Putamen (tissue), 1 donor: ENCODE measurements at regions not wholly inside any gene's neighbourhood (a gene's known extent, or its start where the extent isn't known, plus 50 kb on each side); places are given as distances from the start of the nearest gene placed in this dataset.

Source experiments
- DNase-seq: peaks from one replicate; pipeline ENCODE4 v3.0.0-alpha.2; 2016; ENCODE audit warnings: low spot score

GRCh38 chr15:88403351-88403791 is 63.8 kb downstream of the MRPL46 start:
- no peak for DNase-seq

- peak; percentile 42 for DNase-seq
Observed at GRCh38 chr15:88401996-88402656, 65.1 kb downstream of the MRPL46 start.

GRCh38 chr15:88401251-88401995 is 65.8 kb downstream of the MRPL46 start:
- peak; percentile 58 for DNase-seq

DNA sequence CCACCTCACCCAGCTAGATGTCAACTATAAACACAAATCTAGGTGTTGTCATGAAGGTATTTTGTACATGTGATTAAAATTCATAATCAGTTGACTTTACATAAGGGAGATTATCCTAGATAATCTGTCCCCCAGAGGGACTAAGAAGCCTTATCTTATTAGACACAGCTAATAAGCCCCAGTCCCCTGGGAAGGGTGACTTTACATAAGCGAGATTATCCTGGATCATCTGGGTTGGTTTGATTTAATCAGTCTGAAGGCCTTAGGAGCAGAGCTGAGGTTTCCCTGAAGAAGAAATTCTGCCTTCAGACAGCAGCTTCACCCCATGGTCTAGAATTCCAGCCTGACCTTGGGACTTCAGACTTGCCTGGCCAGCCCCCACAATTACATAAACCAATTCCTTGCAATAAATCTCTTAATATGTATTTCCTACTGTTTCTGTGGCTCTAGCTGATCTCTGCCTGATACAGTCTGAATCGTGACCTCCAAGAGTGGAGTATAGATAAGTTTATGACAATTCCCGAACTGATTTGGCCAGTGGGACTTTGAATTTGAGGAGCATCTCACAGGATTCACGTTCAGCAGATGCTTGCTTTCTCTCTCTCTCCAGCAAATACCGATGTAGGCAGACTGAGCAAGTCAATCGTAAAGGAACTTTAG is 66.5 kb downstream of the MRPL46 start:
- no peak for DNase-seq

DNA sequence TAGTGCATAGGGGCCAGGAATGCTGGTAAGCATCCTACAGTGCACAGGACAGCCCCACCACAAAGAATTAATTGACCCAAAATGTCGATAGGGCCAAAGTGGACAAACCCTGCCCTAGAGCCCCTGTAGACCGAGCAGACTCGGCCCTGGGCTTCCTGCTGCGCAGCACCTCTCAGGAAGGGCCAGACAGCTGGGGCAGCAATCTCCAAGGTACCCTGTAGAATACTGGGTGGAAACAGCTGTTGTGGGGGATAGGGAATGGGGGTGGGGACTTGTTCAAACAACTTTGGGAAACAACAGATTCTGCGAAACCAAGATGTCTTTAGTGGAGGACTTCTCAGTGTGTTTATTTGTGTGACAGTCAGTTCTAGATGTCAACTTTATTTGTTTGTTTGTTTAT is 67.1 kb downstream of the MRPL46 start:
- DNase-seq: no peak

DNA sequence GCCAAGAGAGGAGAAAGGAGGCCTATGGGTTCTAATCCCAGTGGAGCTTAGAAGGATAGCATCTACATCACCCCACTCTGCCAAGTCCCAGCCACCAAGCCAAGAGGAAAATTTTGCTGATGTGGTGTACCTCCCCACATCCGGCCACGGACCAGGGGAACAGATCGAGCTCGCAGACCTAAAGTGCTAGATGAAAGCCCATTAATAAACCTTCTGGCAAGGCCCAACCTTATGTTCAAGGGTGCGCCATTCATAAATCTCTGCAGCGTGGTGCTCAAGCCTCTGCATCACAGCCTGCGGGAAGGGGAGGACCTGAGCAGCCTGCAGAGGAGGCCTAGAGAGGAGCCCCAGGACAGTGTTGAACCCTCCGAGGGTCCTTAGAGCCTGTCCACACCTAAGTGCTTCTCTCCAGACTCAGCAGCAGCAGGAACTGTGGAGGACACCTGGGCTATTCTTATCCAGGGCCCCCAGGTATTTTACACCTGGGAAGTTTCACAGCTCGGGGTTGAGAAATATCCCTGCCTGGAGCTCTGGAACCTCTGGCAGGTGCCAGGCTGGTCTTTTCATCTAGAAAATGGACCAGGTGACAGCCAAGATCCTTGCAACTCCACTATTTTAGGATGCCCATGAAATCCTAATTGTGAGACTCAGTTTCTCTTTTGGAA is 68.0 kb downstream of the MRPL46 start:
- DNase-seq: no peak

DNA sequence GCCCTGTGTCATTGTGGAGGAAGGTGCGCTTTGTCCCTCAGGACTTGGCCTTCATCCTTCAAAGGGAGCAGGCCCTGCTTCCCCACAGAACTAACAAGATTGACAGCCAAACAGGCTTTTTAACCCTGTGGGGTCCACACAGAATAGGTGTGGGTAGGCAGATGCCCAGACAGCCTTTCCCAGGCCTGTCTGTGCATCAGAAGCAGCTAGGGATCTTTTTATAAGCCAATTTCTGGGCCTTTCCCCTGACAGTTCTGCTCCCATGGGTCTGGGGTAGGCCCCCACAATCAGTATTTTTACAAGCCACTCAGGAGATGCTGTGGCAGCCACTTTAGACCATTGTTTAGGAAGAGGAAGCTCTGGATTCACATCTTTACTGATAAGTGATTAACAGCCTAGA is 69.2 kb downstream of the MRPL46 start:
- no peak for DNase-seq

GRCh38 chr15:88397506-88397905 is 69.7 kb downstream of the MRPL46 start:
- DNase-seq: no peak

DNA sequence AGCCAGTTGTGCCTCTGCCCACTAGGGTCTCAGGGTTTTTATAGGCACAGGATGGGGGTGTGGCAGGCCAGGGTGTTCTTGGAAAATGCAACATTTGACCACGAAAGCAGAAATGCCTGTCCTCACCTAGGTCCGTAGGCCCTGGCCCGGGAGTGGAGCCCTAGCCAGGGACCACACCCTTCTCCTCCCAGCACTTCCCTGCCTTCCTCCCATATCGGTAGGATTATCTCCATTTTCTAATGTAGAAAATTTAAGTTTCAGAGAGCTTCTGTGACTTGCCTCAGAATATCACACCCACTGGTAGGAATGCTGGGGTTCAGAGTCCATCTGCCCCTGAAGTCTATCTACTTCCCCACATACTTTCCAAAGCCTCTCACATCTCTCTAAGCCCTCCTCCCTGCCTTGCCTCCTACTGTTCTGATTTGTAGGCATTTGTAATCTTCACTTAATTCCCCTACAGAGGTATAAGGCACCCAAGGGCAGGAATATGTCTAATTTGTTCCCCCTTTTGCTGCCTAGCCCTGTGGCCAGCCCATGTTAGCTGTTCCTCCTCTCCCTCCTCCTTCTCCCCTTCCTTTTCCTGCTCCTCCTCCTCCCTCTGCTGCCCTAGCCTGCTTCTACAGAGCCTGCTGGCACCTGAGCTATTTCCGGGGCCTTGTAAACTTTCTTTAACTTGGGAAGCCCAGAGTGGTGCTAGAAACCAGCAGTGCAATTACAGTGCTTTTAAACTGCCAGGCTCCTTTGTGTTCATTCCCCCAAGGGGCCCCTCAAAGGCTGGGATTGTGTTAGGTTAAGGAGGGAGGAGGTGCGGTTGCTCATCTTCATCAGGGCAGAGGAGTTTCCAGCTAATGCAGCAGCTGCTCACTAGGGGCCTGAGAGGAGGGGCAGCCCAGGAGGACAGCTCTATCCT is 71.1 kb downstream of the MRPL46 start:
- no peak for DNase-seq

GRCh38 chr15:88395241-88395640 is 71.9 kb downstream of the MRPL46 start:
- no peak for DNase-seq

DNA sequence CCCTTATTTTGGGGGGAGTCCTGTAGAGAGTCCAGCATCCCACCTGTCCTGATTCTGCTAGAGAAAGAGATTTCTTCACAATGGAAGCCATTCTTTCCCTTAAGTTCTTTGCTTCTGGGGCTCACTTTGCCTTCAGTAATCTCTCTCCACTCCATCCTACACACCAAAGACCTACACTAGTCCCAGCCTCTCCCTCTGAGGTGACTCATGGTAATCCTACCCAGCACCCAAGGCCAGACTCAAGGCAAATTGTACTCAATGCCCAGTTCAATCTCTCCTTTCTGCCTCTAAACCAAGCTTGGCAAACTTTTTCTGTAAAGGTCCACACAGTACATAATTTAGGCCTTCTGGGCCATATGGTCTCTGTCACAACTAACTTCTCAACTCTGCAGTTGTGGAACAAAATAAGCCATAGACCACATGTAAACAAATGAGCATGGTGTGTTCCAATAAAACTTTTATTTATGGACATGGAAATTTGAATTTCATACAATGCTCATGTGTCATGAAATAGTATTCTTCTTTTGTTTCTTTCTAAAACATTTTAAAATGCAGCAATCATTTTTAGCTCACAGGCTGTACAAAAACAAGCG is 72.5 kb downstream of the MRPL46 start:
- DNase-seq: no peak

GRCh38 chr15:88393719-88394519 is 73.3 kb downstream of the MRPL46 start:
- DNase-seq: no peak

GRCh38 chr15:88391700-88392099 is 75.5 kb downstream of the MRPL46 start:
- DNase-seq: peak; percentile 69

DNA sequence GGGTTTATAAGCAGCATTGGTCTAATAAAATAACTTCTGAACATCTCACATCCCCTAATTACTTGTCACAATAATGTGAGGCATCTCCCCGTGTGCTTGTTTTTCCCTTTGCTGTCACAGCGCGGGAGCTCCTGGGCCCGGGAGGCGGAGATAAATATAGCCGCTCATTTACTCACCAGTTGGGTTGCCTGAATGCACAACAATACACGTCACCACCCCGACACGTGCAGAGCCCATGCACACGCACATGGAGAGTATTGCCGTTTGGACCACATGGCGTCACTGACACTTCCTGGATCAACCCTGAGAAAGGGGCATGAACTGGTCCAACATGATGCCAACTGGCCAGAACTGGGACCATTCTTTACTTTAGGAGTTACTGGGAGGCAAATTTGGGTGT is 76.2 kb downstream of the MRPL46 start:
- DNase-seq: no peak

DNA sequence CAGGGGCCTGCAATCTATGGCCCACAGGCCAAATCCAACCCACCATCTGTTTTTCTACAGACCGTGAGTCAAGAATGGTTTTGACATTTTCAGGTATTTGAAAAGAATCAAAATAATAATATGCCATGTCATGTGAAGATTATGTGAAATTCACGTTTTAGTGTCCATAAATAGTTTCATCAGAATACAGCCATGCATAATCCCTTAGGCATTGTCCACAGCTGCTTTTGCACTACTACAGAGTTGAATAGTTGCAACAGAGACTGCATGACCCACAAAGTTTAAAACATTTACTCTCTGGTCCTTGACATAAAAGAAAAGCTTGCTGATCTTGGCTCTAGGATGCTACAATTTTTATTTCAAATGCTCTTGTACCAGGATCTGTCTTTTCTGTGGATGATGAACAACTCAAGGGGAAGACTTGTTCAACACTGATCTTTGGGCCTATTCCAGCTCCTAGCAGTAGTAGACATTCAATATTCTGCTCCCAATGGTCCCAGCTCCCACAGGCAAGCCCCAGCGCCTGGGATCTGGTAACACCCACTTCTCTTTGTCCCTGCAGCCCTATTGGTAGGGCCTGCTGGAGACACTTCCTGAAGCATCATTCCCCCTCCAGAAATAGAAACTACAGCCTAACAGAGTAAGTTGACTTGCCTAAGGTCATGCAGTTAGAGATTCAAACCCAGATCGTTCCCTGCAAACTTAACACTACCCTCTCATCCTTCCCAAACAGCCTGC is 76.9 kb downstream of the MRPL46 start:
- DNase-seq: no peak

GRCh38 chr15:88389120-88389519 is 78.1 kb downstream of the MRPL46 start:
- no peak for DNase-seq

DNA sequence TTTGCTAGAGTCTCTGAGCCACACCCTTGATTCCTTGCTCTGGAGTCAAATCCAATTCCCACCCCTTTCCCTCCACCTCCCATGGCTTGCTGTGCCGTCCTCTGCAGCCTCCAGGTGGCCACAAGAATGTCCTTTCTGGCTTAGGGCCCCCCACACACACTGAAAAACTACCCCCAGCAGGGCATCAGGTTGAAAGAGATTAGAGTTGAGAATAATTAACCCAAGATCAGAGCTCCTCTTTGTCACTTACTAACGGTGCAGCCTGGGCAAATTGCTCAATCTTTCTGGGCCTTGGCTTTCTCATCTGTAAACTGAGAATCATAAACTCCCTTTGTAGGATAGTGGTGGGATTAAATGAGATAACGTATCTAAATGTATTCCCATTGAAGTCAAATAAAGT is 78.5 kb downstream of the MRPL46 start:
- no peak for DNase-seq

- DNase-seq: no peak
Observed at GRCh38 chr15:88385078-88385700, 82.0 kb downstream of the MRPL46 start.

DNA sequence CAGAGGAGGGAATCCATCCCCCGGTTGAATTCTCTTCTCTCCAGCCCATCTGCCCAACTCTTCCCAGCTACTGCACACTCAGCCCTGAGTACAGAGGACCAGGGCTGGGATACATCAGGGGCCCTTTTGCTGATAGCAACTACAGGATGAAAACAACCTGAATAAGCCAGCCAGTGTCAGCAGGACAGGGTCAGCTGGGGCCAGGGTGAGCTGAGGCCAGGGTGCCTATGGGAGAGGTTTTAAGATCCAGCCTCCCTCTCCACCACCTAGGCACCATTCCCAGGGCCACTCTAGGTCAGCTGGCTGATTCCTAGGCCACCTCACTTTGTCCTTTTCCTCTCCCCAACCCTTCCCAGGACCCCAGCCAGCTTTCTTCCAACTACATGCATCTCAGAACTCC is 83.8 kb downstream of the MRPL46 start:
- no peak for DNase-seq
